ENCODE measurements at regions not wholly inside any gene's neighbourhood (a gene's known extent, or its start where the extent isn't known, plus 50 kb on each side); places are given as distances from the start of the nearest gene placed in this dataset.

- Histone ChIP-seq H2AK5ac (ENCODE audit: low read depth, low read length) (no peak overlapping the region), H3K9ac (replicated peaks in 1 of 4; ENCODE audit: extremely low read depth in 1 of 4, low read depth in 3 of 4, low read length in 3 of 4) (no peak overlapping the region), H3K27me3 (replicated peaks in 1 of 4; ENCODE audit: control insufficient read depth in 3 of 4, extremely low read depth in 1 of 4, insufficient read depth in 3 of 4, low read length in 3 of 4) (no peaks in the 10 kb centered on the region), H4K5ac (ENCODE audit: insufficient read length, low read depth, low read length) (no peak overlapping the region), H3K14ac (ENCODE audit: insufficient read length) (no peak overlapping the region), H4K91ac (replicated peaks; ENCODE audit: insufficient read length, low read length) (no peak overlapping the region), H2BK20ac (ENCODE audit: low read length) (no peak overlapping the region), H3K23ac (ENCODE audit: insufficient read length) (no peak overlapping the region), H3K4me2 (ENCODE audit: insufficient read depth in 1 of 2, low read depth in 2 of 2, low read length in 2 of 2) (no peak overlapping the region), H3K79me1 (ENCODE audit: low read depth, low read length) (no peaks in the 10 kb centered on the region), H4K20me1 (replicated peaks in 1 of 2; ENCODE audit: control insufficient read depth in 1 of 2, insufficient read depth in 2 of 2, low read length in 2 of 2) (no peaks in the 10 kb centered on the region), H3K23me2 (ENCODE audit: low read depth, low read length) (no peaks in the 10 kb centered on the region), H3K56ac (replicated peaks; ENCODE audit: insufficient read length, low read depth, low read length) (no peak overlapping the region), H3K4me1 (replicated peaks in 1 of 4; ENCODE audit: control insufficient read depth in 3 of 4, insufficient read depth in 4 of 4, low read length in 3 of 4) (no peaks in the 10 kb centered on the region), H2BK15ac (ENCODE audit: low read length) (no peak overlapping the region), H2AFZ (ENCODE audit: low read length) (no peak overlapping the region), H3K27ac (ENCODE audit: low read depth, low read length) (no peak overlapping the region), H2BK5ac (ENCODE audit: low read depth, low read length) (no peak overlapping the region), H3K79me2 (ENCODE audit: control insufficient read depth in 1 of 2, insufficient read depth in 2 of 2, low read length in 2 of 2) (no peaks in the 10 kb centered on the region), H3K9me3 (ENCODE audit: insufficient read depth in 2 of 2, low read depth in 1 of 2, low read length in 1 of 2) (no peaks in the 10 kb centered on the region), H3K18ac (ENCODE audit: extremely low read depth, low read length) (no peak overlapping the region), H4K8ac (ENCODE audit: extremely low read depth, insufficient read depth, low read length) (no peak overlapping the region), H3K4ac (replicated peaks; ENCODE audit: insufficient read length, low read depth, low read length) (no peak overlapping the region), H2BK12ac (ENCODE audit: low read depth, low read length) (no peak overlapping the region), H3K36me3 (ENCODE audit: control insufficient read depth in 2 of 4, insufficient read depth in 4 of 4, low read length in 3 of 4) (no peaks in the 10 kb centered on the region), H3K4me3 (ENCODE audit: extremely low read depth in 1 of 4, insufficient read depth in 2 of 4, low read depth in 3 of 4, low read length in 4 of 4) (no peak overlapping the region), H2BK120ac (replicated peaks; ENCODE audit: low read depth, low read length) (no peak overlapping the region)
- POLR2A ChIA-PET (ENCODE audit: partially characterized antibody): no interaction called here
- TF ChIP-seq CHD1 (IDR thresholded peaks at IDR 0.05; ENCODE audit: low read depth, low read length) (no peak), SUZ12 (IDR thresholded peaks at IDR 0.05; ENCODE audit: low read length) (no peak), TEAD4 (IDR thresholded peaks at IDR 0.05; ENCODE audit: low read depth, low read length) (no peak)
- FAIRE-seq: no peak
- CTCF ChIA-PET (ENCODE audit: partially characterized antibody): no interaction called here
- no peak for DNase-seq (ENCODE audit: low read depth in 1 of 2, low spot score in 2 of 2)
- WGBS, 2 experiments (ENCODE audit: extremely low coverage in 1 of 2, insufficient coverage in 1 of 2, insufficient read length in 1 of 2, insufficient replicate concordance in 2 of 2, low coverage in 1 of 2, low lambda C conversion rate in 2 of 2, missing lambda C conversion rate in 1 of 2): 96% methylated on average over 4 of the region's 4 CpGs; no CpG with 5 or more reads in 1 of the 2 experiments
These were observed 877.1 kb downstream of the HACE1 start for GRCh38 chr6:103982574-103982973.

All from H1 (cell line).